ENCODE measurements at regions not wholly inside any gene's neighbourhood (a gene's known extent, or its start where the extent isn't known, plus 50 kb on each side); places are given as distances from the start of the nearest gene placed in this dataset.
A peak's percentile ranks its signal among the peaks of the same experiment; 100 is the strongest.
"Not testable (repeated sequence)": the region's sequence is repeated elsewhere in the genome, so short reads cannot be mapped to it uniquely, and the experiment has no call there.

DNA sequence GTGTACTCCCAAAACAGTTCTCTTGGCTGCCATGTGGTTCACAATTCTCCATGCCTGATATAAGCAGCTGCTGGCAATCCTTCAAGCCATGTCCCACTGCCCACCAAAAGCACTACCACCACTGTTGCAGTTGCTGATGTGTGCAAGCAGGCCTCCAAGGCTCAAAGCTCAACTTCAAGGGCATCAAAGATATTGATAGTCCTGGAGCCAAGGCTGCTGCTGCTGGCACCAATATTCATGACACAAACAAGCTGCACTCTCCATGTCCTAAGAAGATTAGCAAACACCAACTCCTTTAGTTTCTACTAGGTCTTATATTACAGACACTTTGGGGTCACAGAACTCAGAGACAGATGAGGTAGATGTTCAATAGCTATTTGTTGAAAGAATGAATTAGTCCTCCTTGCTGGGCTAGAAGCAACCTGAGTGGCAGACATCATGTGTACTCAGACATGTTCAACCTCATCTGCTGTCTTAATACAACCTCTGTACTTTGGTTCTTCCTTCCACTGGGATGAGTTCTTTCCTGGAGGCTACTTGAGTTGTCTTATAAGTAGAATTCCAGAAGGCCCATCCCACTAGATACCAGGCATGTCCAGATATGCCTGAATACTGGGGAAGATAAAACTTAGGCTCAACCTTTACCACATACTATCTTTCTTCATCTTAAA, 104.5 kb upstream of the UGP2 start:
- no peaks in the 10 kb centered on the region for H3K36me3 ChIP-seq
- H3K27ac ChIP-seq, result peak overlapping the region; percentile 60
- H3K9me3 ChIP-seq, result no peaks in the 10 kb centered on the region
- TF ChIP-seq POLR2AphosphoS5 (IDR thresholded peaks at IDR 0.05) (no peak), POLR2A (IDR thresholded peaks at IDR 0.05) (no peak), EP300 (IDR thresholded peaks at IDR 0.05) (no peak)
- TF ChIP-seq, protein P1, sequence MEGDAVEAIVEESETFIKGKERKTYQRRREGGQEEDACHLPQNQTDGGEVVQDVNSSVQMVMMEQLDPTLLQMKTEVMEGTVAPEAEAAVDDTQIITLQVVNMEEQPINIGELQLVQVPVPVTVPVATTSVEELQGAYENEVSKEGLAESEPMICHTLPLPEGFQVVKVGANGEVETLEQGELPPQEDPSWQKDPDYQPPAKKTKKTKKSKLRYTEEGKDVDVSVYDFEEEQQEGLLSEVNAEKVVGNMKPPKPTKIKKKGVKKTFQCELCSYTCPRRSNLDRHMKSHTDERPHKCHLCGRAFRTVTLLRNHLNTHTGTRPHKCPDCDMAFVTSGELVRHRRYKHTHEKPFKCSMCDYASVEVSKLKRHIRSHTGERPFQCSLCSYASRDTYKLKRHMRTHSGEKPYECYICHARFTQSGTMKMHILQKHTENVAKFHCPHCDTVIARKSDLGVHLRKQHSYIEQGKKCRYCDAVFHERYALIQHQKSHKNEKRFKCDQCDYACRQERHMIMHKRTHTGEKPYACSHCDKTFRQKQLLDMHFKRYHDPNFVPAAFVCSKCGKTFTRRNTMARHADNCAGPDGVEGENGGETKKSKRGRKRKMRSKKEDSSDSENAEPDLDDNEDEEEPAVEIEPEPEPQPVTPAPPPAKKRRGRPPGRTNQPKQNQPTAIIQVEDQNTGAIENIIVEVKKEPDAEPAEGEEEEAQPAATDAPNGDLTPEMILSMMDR (IDR thresholded peaks at IDR 0.05), result no peak
- no peak overlapping the region for H3K4me3 ChIP-seq
- H3K4me1 ChIP-seq, result peaks cover 30% of the 10 kb centered on the region
- no peak for DNase-seq (ENCODE audit: low spot score in 2 of 2)
- H3K27me3 ChIP-seq, result no peaks in the 10 kb centered on the region

DNA sequence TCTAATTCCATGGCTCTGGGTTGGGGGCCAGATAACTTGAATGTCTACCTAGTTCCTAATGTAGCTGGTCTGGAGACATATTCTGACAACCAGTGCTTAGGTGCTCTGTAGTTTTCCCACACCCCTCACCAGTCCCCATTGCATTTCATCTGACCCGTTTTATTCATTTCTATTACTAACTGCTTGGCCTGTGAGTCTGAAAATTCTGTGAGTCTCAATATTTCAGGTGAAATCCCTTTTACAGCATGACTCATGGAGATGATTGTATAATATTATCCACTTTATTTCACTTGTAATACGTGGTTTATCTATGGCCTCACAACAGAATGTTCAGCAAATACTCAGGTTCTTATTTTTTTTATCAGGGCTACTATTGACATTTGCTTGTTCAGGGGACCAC, 103.7 kb upstream of the UGP2 start:
- Histone ChIP-seq H3K9me3 (no peaks in the 10 kb centered on the region), H3K4me1 (peaks cover 30% of the 10 kb centered on the region), H3K27ac (peak overlapping the region; percentile 25), H3K4me3 (no peak overlapping the region), H3K36me3 (no peaks in the 10 kb centered on the region), H3K27me3 (no peaks in the 10 kb centered on the region)
- no peak for DNase-seq (ENCODE audit: low spot score in 2 of 2)
- WGBS, result 54% methylated on average over 2 of the region's 2 CpGs
- TF ChIP-seq POLR2A (IDR thresholded peaks at IDR 0.05), result no peak
- no peak for TF ChIP-seq POLR2AphosphoS5 (IDR thresholded peaks at IDR 0.05)
- no peak for TF ChIP-seq EP300 (IDR thresholded peaks at IDR 0.05)
- TF ChIP-seq, protein P1 (IDR thresholded peaks at IDR 0.05), result no peak

DNA sequence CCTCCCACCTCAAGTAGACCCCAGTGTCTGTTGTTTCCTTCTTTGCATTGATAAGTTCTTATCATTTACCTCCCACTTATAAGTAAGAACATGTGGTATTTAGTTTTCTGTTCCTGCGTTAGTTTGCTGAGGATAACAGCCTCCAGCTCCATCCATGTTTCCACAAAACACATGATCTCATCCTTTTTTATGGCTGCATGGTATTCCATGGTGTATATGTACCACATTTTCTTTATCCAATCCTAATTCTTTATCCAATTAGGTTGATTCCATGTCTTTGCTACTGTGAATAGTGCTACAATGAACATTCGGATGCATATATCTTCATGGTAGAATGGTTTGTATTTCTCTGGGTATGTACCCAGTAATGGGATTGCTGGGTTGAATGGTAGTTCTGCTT, 102.5 kb upstream of the UGP2 start:
- peaks cover 32% of the 10 kb centered on the region for H3K4me1 ChIP-seq
- H3K9me3 ChIP-seq; H3K27ac ChIP-seq; DNase-seq (ENCODE audit: low spot score in 2 of 2); H3K4me3 ChIP-seq; H3K36me3 ChIP-seq; H3K27me3 ChIP-seq: not testable (repeated sequence)
- 97% methylated on average over 2 of the region's 2 CpGs for WGBS

DNA sequence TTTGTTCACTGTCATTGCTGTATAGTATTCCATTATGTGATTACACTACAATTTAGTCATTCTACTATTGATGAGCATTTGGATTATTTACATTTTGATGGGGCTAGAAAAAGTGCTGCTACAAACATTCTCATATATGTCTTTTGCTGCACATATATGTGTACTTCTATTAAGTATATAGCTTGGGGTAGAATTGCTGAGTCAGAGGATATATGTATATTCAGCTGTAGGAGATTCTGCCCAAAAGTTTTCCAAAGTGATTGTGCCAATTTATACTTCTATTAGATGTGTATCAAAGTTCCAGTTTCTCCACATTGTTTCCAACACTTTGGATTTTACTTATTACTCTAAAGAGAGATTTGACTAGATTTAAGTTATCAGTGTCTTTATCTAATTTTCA, 101.7 kb upstream of the UGP2 start:
- Histone ChIP-seq H3K36me3 (no peaks in the 10 kb centered on the region), H3K4me1 (peaks cover 32% of the 10 kb centered on the region), H3K27ac (no peak overlapping the region), H3K27me3 (no peaks in the 10 kb centered on the region), H3K4me3 (no peak overlapping the region), H3K9me3 (no peaks in the 10 kb centered on the region)
- DNase-seq (ENCODE audit: low spot score in 2 of 2), result no peak
- TF ChIP-seq, protein P1 (IDR thresholded peaks at IDR 0.05), result no peak
- TF ChIP-seq POLR2A (IDR thresholded peaks at IDR 0.05) (no peak), EP300 (IDR thresholded peaks at IDR 0.05) (no peak), POLR2AphosphoS5 (IDR thresholded peaks at IDR 0.05) (no peak)

DNA sequence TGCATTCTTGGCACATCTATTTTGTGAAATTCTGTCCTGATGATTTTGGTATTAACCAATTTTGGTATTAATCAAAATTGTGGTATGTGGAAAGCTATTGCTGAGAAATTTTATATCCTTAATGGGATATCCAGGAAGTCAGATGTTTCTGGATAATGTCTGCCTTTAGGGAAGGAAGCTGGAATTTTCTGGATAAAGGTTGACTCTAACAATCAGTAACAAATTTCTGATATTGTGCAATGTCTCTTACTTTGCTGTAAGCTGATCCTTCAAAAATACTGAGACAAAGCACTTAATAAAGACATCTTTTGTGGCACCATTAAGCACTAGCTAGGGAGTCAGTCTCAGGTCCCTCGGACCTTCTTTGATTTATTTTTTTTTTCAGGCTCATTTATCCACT, 100.8 kb upstream of the UGP2 start:
- 86% methylated on average over 1 of the region's 1 CpG for WGBS
- no peaks in the 10 kb centered on the region for H3K27me3 ChIP-seq
- H3K4me3 ChIP-seq, result no peak overlapping the region
- TF ChIP-seq POLR2A (IDR thresholded peaks at IDR 0.05) (no peak), EP300 (IDR thresholded peaks at IDR 0.05) (no peak), POLR2AphosphoS5 (IDR thresholded peaks at IDR 0.05) (no peak)
- TF ChIP-seq, protein P1 (IDR thresholded peaks at IDR 0.05), result no peak
- peaks cover 27% of the 10 kb centered on the region for H3K4me1 ChIP-seq
- no peaks in the 10 kb centered on the region for H3K9me3 ChIP-seq
- H3K36me3 ChIP-seq, result no peaks in the 10 kb centered on the region
- no peak overlapping the region for H3K27ac ChIP-seq
- no peak for DNase-seq (ENCODE audit: low spot score in 2 of 2)

All from suprapubic skin (tissue), 4 donors.